GM19239 (cell line): ENCODE measurements at regions not wholly inside any gene's neighbourhood (a gene's known extent, or its start where the extent isn't known, plus 50 kb on each side); places are given as distances from the start of the nearest gene placed in this dataset.
"Not testable (repeated sequence)": the region's sequence is repeated elsewhere in the genome, so short reads cannot be mapped to it uniquely, and the experiment has no call there.

Experiments
- DNase-seq: peaks from one replicate; pipeline ENCODE4 v3.0.0; 2011; ENCODE audit warnings: low spot score; ENCODE audit not compliant: insufficient read length
- FAIRE-seq: peaks from 2 replicates; lab custom pipeline; 2011; peaks lifted over from hg19 to GRCh38; lab: Jason Lieb, UNC

GRCh38 chr21:18117176-18117575, 127.5 kb upstream of the CHODL start:
- FAIRE-seq = no peak
- DNase-seq = no peak

GRCh38 chr21:18114810-18115209, 129.8 kb upstream of the CHODL start:
- DNase-seq (no peak), FAIRE-seq (no peak)

- no peak for FAIRE-seq
- no peak for DNase-seq
These were observed 139.8 kb upstream of the CHODL start for GRCh38 chr21:18104802-18105201.

- not testable (repeated sequence) for FAIRE-seq, DNase-seq
These were observed 148.2 kb upstream of the CHODL start for GRCh38 chr21:18096413-18096812.

- FAIRE-seq = no peak
- no peak for DNase-seq
These were observed 154.8 kb upstream of the CHODL start for GRCh38 chr21:18089786-18090185.

- DNase-seq = no peak
- no peak for FAIRE-seq
These were observed 174.2 kb upstream of the CHODL start for GRCh38 chr21:18070392-18070791.

GRCh38 chr21:18069875-18070274, 174.8 kb upstream of the CHODL start:
- no peak for DNase-seq
- FAIRE-seq = no peak

- DNase-seq = no peak
- FAIRE-seq = no peak
These were observed 184.2 kb upstream of the CHODL start for GRCh38 chr21:18060402-18060801.

GRCh38 chr21:18058731-18059398, 185.8 kb upstream of the CHODL start:
- FAIRE-seq (no peak), DNase-seq (no peak)

- FAIRE-seq (no peak), DNase-seq (no peak)
These were observed 191.5 kb upstream of the CHODL start for GRCh38 chr21:18053151-18053550.

- DNase-seq (no peak), FAIRE-seq (no peak)
These were observed 195.2 kb upstream of the CHODL start for GRCh38 chr21:18049461-18049860.

- DNase-seq (no peak), FAIRE-seq (no peak)
These were observed 203.6 kb upstream of the CHODL start for GRCh38 chr21:18041012-18041411.

- DNase-seq (no peak), FAIRE-seq (no peak)
These were observed 211.1 kb upstream of the C21orf91 start for GRCh38 chr21:18030248-18030647.

- no peak for FAIRE-seq
- DNase-seq = no peak
These were observed 207.2 kb upstream of the C21orf91 start for GRCh38 chr21:18026359-18026758.

- DNase-seq (no peak), FAIRE-seq (no peak)
These were observed 204.6 kb upstream of the C21orf91 start for GRCh38 chr21:18023711-18024110.

GRCh38 chr21:18023157-18023556, 204.0 kb upstream of the C21orf91 start:
- DNase-seq = no peak
- FAIRE-seq = no peak

- DNase-seq (no peak), FAIRE-seq (no peak)
These were observed 188.0 kb upstream of the C21orf91 start for GRCh38 chr21:18007121-18007520.

GRCh38 chr21:18006691-18007090, 187.5 kb upstream of the C21orf91 start:
- FAIRE-seq = no peak
- DNase-seq = no peak

GRCh38 chr21:18002393-18002792, 183.2 kb upstream of the C21orf91 start:
- no peak for DNase-seq
- no peak for FAIRE-seq

GRCh38 chr21:18000981-18001686, 182.0 kb upstream of the C21orf91 start:
- no peak for FAIRE-seq
- DNase-seq = no peak

- DNase-seq, FAIRE-seq: not testable (repeated sequence)
These were observed 179.4 kb upstream of the C21orf91 start for GRCh38 chr21:17998599-17998998.

GRCh38 chr21:17989780-17990179, 170.6 kb upstream of the C21orf91 start:
- no peak for FAIRE-seq

More at GRCh38 chr21:17989780-17990179, 170.6 kb upstream of the C21orf91 start:
- no peak for DNase-seq
